H1 (cell line): ENCODE measurements at regions not wholly inside any gene's neighbourhood (a gene's known extent, or its start where the extent isn't known, plus 50 kb on each side); places are given as distances from the start of the nearest gene placed in this dataset.

ENCODE experiments used
- BACH1 ChIP-seq: IDR thresholded peaks from 2 replicates; pipeline ENCODE4 v1.6.1; 2012; ENCODE audit warnings: low read length, improper control_type of control experiment
- GABPA ChIP-seq: IDR thresholded peaks from 2 replicates; pipeline ENCODE4 v1.6.1; 2011; ENCODE audit warnings: mild to moderate bottlenecking, low read length, moderate library complexity, borderline replicate concordance; ENCODE audit not compliant: insufficient read depth
- SIN3A ChIP-seq, 2 experiments: IDR thresholded peaks in 1 of 2; conservative IDR thresholded peaks in 1 of 2; 2 replicates each; pipeline ENCODE4 v1.6.1; 2011 to 2012; ENCODE audit warnings: low read length in 2 of 2, improper control_type of control experiment in 1 of 2, low read depth in 1 of 2, mild to moderate bottlenecking in 1 of 2
- SIRT6 ChIP-seq: IDR thresholded peaks from one replicate; pipeline ENCODE4 v1.7.1; 2012; ENCODE audit warnings: low read length, inconsistent platforms
- SP1 ChIP-seq: IDR thresholded peaks from 2 replicates; pipeline ENCODE4 v1.6.1; 2011; ENCODE audit warnings: low read depth, low read length
- SRF ChIP-seq: IDR thresholded peaks from 2 replicates; pipeline ENCODE4 v1.6.1; 2011; ENCODE audit warnings: mild to moderate bottlenecking, low read depth, low read length, moderate library complexity

DNA sequence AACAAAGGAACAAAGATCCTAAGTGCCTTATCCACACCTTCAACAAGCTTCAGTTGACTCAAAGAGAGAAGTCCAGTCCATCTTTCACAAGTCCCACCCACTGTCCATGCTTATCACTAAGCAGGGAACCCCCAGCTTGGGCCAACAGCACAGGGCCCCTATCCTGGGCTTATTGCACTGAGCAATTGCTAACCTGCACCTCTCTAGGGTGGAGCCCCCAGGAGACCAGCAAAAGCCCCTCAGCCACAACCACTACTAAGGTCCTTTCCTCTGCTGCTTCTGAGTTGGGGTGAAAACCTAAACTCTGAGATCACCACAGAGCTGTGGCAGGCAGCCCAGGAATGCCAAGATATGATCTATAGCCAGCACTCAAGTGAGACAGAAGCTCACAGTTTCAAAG lies 96.7 kb upstream of the PBDC1 start (continued):
- no peak for TF ChIP-seq SP1
- no peak for TF ChIP-seq GABPA
- no peak for TF ChIP-seq SIN3A (conservative IDR thresholded peaks at IDR 0.05 in 1 of 2, IDR thresholded peaks at IDR 0.05 in 1 of 2; ENCODE audit: low read depth in 1 of 2, low read length in 2 of 2)
- no peak for TF ChIP-seq SIRT6
- TF ChIP-seq BACH1: no peak
- TF ChIP-seq SRF: no peak
- TF ChIP-seq, all 59 proteins: peak for 0
